ENCODE measurements at regions not wholly inside any gene's neighbourhood (a gene's known extent, or its start where the extent isn't known, plus 50 kb on each side); places are given as distances from the start of the nearest gene placed in this dataset.

DNA sequence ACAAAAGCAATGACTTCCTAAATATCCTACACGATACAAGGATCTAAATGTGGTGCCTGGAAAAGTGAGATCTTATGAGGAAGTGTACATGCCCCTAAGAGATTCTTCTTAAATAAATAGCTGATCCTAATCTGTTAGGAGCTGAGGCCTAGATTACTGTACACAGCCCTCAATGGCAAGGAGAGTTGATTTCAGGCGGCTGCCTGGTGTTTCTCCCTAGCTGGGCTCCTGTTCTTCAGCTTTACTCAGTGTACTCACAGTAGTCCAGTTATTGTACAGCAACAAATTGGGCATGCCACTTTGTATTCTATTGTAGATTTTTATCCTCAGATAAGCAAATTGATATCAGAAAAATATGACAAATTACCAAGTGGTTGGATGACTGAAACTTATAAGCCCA, 358.2 kb upstream of the PDGFD start:
- no peak overlapping the region for H2BK5ac ChIP-seq (ENCODE audit: low read depth, low read length, poor library complexity, severe bottlenecking)
- no peak overlapping the region for H4K5ac ChIP-seq (ENCODE audit: low read depth, low read length)
- no peak overlapping the region for H2BK15ac ChIP-seq (ENCODE audit: low read depth, low read length)
- no peak overlapping the region for H4K91ac ChIP-seq (ENCODE audit: insufficient read depth, low read depth, low read length)
- no peak overlapping the region for H3K4me3 ChIP-seq (ENCODE audit: insufficient read depth, low read depth, low read length)
- no peak overlapping the region for H3K4ac ChIP-seq (ENCODE audit: low read depth, low read length)
- H3K9me1 ChIP-seq (ENCODE audit: insufficient read depth, low read length) = no peaks in the 10 kb centered on the region
- ChIA-PET POLR2A (ENCODE audit: unreplicated experiment) (no interaction called here), CTCF (no interaction called here)
- H4K8ac ChIP-seq (ENCODE audit: low read depth in 2 of 2, low read length in 2 of 2) = no peak overlapping the region
- no peak overlapping the region for H3K4me2 ChIP-seq (ENCODE audit: low read depth, low read length)
- H2BK120ac ChIP-seq (ENCODE audit: low read depth, low read length) = no peak overlapping the region
- H3K23ac ChIP-seq (ENCODE audit: low read depth, low read length) = no peak overlapping the region
- H2AK5ac ChIP-seq (ENCODE audit: low read depth, low read length) = no peak overlapping the region
- H3K4me1 ChIP-seq (ENCODE audit: control insufficient read depth, insufficient read depth, low read length) = no peaks in the 10 kb centered on the region
- H3K27me3 ChIP-seq (ENCODE audit: control insufficient read depth, insufficient read depth, low read length) = no peaks in the 10 kb centered on the region
- H3K14ac ChIP-seq (replicated peaks; ENCODE audit: low read depth, low read length) = no peak overlapping the region
- H3K79me1 ChIP-seq (ENCODE audit: low read depth in 1 of 2, low read length in 2 of 2) = no peaks in the 10 kb centered on the region
- no peaks in the 10 kb centered on the region for H3K36me3 ChIP-seq (ENCODE audit: control insufficient read depth, insufficient read depth, low read length)
- no peak overlapping the region for H2BK20ac ChIP-seq (ENCODE audit: low read depth, low read length)
- no peak overlapping the region for H2AFZ ChIP-seq (replicated peaks; ENCODE audit: low read length, poor library complexity)
- DNase-seq (no peak), ATAC-seq (ENCODE audit: low read depth) (no peak)
- H3K27ac ChIP-seq (ENCODE audit: insufficient read depth, low read length) = no peak overlapping the region
- no CpG with 5 or more reads among the region's 2 CpGs for WGBS, 2 experiments (ENCODE audit: extremely low coverage in 2 of 2, insufficient read length in 1 of 2)
- intact Hi-C loops (cut with micrococcal nuclease) = no loop called here
- no peaks in the 10 kb centered on the region for H3K9me3 ChIP-seq (ENCODE audit: control insufficient read depth, insufficient read depth, low read length)
- in situ Hi-C loops (cut with MboI; ENCODE audit: low sequenced_read_pairs) = no loop called here
- H4K20me1 ChIP-seq (ENCODE audit: insufficient read depth, low read length) = no peaks in the 10 kb centered on the region
- dilution Hi-C loops (cut with HindIII; ENCODE audit: low sequenced_read_pairs, unreplicated experiment) = no loop called here
- H3K9ac ChIP-seq (ENCODE audit: low read depth, low read length) = no peak overlapping the region
- no peak overlapping the region for H3K56ac ChIP-seq (ENCODE audit: extremely low read depth, insufficient read depth, low read length)
- H2AK9ac ChIP-seq (replicated peaks; ENCODE audit: low read depth, low read length, poor library complexity) = no peak overlapping the region
- TF ChIP-seq RCOR1 (IDR thresholded peaks at IDR 0.05; ENCODE audit: insufficient replicate concordance, low read length) (no peak), POLR2A (IDR thresholded peaks at IDR 0.05; ENCODE audit: low read depth, low read length) (no peak), RAD21 (IDR thresholded peaks at IDR 0.05; ENCODE audit: low read length) (no peak), MAZ (IDR thresholded peaks at IDR 0.05; ENCODE audit: borderline replicate concordance, low read depth, low read length) (no peak)
- TF ChIP-seq, protein P1, sequence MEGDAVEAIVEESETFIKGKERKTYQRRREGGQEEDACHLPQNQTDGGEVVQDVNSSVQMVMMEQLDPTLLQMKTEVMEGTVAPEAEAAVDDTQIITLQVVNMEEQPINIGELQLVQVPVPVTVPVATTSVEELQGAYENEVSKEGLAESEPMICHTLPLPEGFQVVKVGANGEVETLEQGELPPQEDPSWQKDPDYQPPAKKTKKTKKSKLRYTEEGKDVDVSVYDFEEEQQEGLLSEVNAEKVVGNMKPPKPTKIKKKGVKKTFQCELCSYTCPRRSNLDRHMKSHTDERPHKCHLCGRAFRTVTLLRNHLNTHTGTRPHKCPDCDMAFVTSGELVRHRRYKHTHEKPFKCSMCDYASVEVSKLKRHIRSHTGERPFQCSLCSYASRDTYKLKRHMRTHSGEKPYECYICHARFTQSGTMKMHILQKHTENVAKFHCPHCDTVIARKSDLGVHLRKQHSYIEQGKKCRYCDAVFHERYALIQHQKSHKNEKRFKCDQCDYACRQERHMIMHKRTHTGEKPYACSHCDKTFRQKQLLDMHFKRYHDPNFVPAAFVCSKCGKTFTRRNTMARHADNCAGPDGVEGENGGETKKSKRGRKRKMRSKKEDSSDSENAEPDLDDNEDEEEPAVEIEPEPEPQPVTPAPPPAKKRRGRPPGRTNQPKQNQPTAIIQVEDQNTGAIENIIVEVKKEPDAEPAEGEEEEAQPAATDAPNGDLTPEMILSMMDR (conservative IDR thresholded peaks at IDR 0.05; ENCODE audit: low read depth, low read length) = no peak
- no TSS peak for BruUV-seq (replicated peaks)
- H3K18ac ChIP-seq (ENCODE audit: low read depth, low read length) = no peak overlapping the region

Data from IMR-90 (cell line).